Femur (tissue), 1 donor: ENCODE measurements at regions not wholly inside any gene's neighbourhood (a gene's known extent, or its start where the extent isn't known, plus 50 kb on each side); places are given as distances from the start of the nearest gene placed in this dataset.
A peak's percentile ranks its signal among the peaks of the same experiment; 100 is the strongest.

Experiments used
- DNase-seq: peaks from one replicate; pipeline ENCODE4 v3.0.0-alpha.2; 2017

DNA sequence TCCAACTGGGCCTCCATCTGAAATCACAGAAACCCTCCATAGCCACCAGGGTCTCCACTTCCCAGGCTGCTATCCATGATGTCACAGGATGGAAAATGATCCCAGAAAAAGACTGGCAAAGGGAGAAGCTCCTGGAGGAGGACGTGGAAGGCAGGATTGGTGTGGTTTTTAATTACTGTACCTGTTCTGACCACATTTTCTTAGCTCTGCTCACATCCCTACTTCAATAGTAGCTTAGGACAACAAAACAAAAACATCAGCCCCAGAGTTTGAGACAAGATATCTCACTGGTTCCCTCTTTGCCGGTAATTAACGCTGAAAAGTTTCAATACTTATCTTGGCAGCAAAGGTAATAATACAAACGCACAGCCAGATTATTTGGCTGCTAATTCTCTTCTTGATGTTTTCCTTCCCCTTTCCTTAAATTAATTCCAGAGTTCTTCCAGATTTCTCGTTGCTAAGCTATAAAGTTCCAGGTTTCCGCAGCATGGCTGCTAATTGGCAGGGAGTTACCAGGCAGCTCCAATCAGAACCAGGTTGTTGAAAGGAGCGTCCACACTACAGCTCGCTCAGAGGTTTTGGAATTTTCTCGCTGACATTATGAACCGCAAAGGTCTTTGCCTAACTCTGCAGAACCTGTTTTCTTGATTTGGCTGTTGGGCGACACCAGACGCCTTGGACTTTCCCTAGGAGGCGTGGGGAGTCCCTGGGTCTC, 263.4 kb downstream of the MRTFB start:
- peak; percentile 41 for DNase-seq

- DNase-seq, result no peak
Measured at GRCh38 chr16:14333361-14333760, 262.2 kb downstream of the MRTFB start.

- DNase-seq, result no peak
Measured at GRCh38 chr16:14331020-14331419, 259.9 kb downstream of the MRTFB start.

DNA sequence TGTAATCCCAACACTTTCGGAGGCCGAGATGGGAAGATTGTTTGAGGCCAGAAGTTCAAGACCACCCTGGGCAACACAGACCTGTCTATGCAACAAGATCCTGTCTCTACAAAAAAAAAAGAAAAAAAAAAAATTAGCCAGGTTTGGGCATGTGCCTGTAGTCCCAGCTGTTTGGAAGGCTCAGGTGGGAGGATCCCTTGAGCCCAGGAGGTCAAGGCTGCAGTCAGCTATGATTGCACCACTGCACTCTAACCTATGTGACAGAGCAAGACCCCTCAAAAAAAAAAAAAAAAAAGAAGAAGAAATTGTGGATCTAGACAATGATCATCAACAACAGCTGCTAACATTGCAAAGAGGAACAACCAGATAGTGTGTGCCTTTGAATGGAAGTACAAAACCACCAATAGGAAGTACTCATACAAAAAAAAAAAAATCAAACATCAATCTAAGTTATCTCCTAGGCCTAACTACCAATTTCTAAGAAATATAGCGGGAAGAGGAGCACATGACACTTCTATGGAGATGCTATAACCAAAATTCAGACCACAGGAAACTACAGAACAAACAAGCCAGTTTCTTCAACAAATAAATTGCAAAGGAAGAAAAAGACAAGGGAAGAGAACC, 258.7 kb downstream of the MRTFB start:
- DNase-seq, result no peak

DNA sequence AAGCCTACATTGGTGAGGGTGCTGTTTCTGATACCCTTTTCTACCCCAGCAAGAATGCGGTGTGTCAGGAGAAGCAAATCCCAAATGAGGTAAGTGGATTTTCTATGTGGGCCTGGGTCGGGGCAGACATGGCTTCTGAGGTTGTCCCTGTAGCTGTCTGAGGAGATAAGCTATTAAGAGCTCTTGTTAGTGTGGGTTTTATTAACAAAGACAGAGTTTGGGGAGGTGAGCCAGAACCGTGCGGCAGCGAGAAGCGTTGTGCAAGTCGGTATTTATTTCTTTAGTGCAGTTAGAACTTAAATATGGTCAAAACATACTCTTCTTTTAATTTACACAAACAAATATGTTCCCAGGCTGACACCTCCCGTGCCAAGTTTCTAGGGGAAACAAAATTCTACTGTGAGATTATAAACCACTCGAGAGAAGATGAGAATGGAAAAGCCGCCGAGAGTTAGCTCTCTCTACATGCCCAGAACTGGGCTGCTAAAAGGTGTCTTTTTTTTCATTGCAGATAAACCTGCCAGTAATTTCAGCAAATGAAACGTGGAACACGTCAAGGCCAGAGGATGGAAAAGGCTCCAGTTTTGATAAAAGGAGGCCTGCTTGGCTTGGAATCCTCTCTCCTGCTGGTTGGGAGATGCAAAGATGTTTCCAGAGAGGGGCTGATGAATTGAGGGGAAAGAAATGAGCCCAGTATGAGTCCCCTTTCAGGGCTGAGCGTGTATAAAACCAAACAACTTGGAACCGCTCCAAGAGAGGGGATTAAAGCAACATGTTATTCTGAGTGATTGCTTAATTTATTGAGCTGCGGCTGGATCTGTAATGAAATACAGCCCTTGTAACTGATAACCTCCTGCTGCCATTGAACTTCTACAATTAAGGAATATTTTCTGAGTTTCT, 254.6 kb downstream of the MRTFB start:
- no peak for DNase-seq

- no peak for DNase-seq
Measured at GRCh38 chr16:14324581-14324980, 253.5 kb downstream of the MRTFB start.

GRCh38 chr16:14322186-14322585, 251.1 kb downstream of the MRTFB start:
- DNase-seq, result no peak

DNA sequence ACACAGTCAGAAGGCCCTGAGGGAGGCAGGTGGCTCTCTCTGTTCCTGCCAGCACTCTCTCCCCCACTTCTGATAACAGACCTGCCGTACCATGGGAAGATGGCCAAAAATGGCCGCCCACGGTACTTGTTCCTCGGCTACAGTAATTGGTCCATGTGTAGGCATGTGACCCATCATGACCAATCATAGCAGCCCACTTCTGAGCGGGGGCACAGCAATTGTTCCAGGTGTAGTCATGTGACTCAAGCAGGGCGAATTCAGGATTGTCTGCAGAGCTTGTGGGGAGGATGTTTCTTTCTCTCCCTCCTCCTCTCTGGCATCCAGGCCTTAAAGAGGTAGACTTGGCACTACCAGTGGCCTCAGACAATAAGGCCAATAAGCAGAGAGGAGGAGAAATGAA, 250.4 kb downstream of the MRTFB start:
- DNase-seq, result no peak

GRCh38 chr16:14320406-14320805, 249.3 kb downstream of the MRTFB start:
- DNase-seq, result no peak
